Hypothalamus (tissue), 51 donors: ENCODE measurements at regions not wholly inside any gene's neighbourhood (a gene's known extent, or its start where the extent isn't known, plus 50 kb on each side); places are given as distances from the start of the nearest gene placed in this dataset.

Experiments
- DNase-seq, 51 donors: peaks; one replicate each; lab custom pipeline; 2025; lab: John Stamatoyannopoulos, UW

GRCh38 chr9:10961883-10962282, 349.1 kb upstream of the PTPRD start:
- DNase-seq, result no peak

GRCh38 chr9:10983251-10983650, 370.4 kb upstream of the PTPRD start:
- DNase-seq, result no peak

- DNase-seq, result no peak
These were observed 386.8 kb upstream of the PTPRD start for GRCh38 chr9:10999646-11000045.

- DNase-seq, result no peak
These were observed 388.7 kb upstream of the PTPRD start for GRCh38 chr9:11001546-11001945.

- DNase-seq, result no peak
These were observed 389.9 kb upstream of the PTPRD start for GRCh38 chr9:11002705-11003104.

- no peak for DNase-seq
These were observed 391.0 kb upstream of the PTPRD start for GRCh38 chr9:11003836-11004235.

- no peak for DNase-seq
These were observed 398.9 kb upstream of the PTPRD start for GRCh38 chr9:11011696-11012095.

GRCh38 chr9:11016081-11016480, 403.3 kb upstream of the PTPRD start:
- no peak for DNase-seq

GRCh38 chr9:11023201-11023600, 410.4 kb upstream of the PTPRD start:
- no peak for DNase-seq

- no peak for DNase-seq
These were observed 413.0 kb upstream of the PTPRD start for GRCh38 chr9:11025775-11026174.

- DNase-seq, result no peak
These were observed 425.6 kb upstream of the PTPRD start for GRCh38 chr9:11038366-11038765.

GRCh38 chr9:11039006-11039405, 426.2 kb upstream of the PTPRD start:
- no peak for DNase-seq

GRCh38 chr9:11045589-11045988, 432.8 kb upstream of the PTPRD start:
- no peak for DNase-seq

GRCh38 chr9:11063263-11063662, 450.5 kb upstream of the PTPRD start:
- DNase-seq, result no peak

- no peak for DNase-seq
These were observed 452.1 kb upstream of the PTPRD start for GRCh38 chr9:11064909-11065308.

GRCh38 chr9:11072176-11072575, 459.4 kb upstream of the PTPRD start:
- no peak for DNase-seq

- no peak for DNase-seq
These were observed 473.8 kb upstream of the PTPRD start for GRCh38 chr9:11086561-11086960.

- no peak for DNase-seq
These were observed 476.1 kb upstream of the PTPRD start for GRCh38 chr9:11088821-11089374.

- no peak for DNase-seq
These were observed 480.2 kb upstream of the PTPRD start for GRCh38 chr9:11092974-11093373.

- DNase-seq, result no peak
These were observed 484.2 kb upstream of the PTPRD start for GRCh38 chr9:11097020-11097419.

- no peak for DNase-seq
These were observed 490.7 kb upstream of the PTPRD start for GRCh38 chr9:11103525-11103924.

GRCh38 chr9:11107196-11107595, 494.4 kb upstream of the PTPRD start:
- DNase-seq, result no peak

- DNase-seq, result no peak
These were observed 515.4 kb upstream of the PTPRD start for GRCh38 chr9:11128156-11128555.
